HFFc6 (cell line): ENCODE measurements at regions not wholly inside any gene's neighbourhood (a gene's known extent, or its start where the extent isn't known, plus 50 kb on each side); places are given as distances from the start of the nearest gene placed in this dataset.
"Not testable (repeated sequence)": the region's sequence is repeated elsewhere in the genome, so short reads cannot be mapped to it uniquely, and the experiment has no call there.

ENCODE experiments used
- DNase-seq: peaks from one replicate; pipeline ENCODE4 v3.0.0-alpha.2; 2018
- H3K27ac Mint-ChIP-seq: 2 replicates; pipeline ENCODE4 v1.8.0; 2020; ENCODE audit warnings: mild to moderate bottlenecking, mixed read lengths
- H3K27me3 Mint-ChIP-seq: 2 replicates; pipeline ENCODE4 v1.8.0; 2021; ENCODE audit warnings: mild to moderate bottlenecking, moderate library complexity, mixed read lengths; ENCODE audit not compliant: insufficient read depth
- H3K36me3 Mint-ChIP-seq: 2 replicates; pipeline ENCODE4 v1.8.0; 2021; ENCODE audit warnings: low read depth, mixed read lengths
- H3K4me1 Mint-ChIP-seq: 2 replicates; pipeline ENCODE4 v1.8.0; 2020; ENCODE audit warnings: low read depth, mixed read lengths
- H3K4me3 Mint-ChIP-seq: 2 replicates; pipeline ENCODE4 v1.8.0; 2020; ENCODE audit warnings: mild to moderate bottlenecking, moderate library complexity, mixed read lengths
- H3K9me3 Mint-ChIP-seq: 2 replicates; pipeline ENCODE4 v1.8.0; 2020; ENCODE audit warnings: mild to moderate bottlenecking, mixed read lengths
- CTCF ChIP-seq: fragments of 200-600 bp; sonication (generic); IDR thresholded peaks from 2 replicates; pipeline ENCODE4 v1.5.0; 2021; ENCODE audit warnings: antibody characterized with exemption, mild to moderate bottlenecking

GRCh38 chr10:90289037-90289436, 568.8 kb downstream of the HTR7 start:
- Mint-ChIP-seq H3K36me3 (no peaks in the 10 kb centered on the region; the same call in 1 of the 2 replicates), H3K4me3 (no peak overlapping the region), H3K9me3 (no peaks in the 10 kb centered on the region; the same call in 1 of the 2 replicates), H3K27me3 (no peaks in the 10 kb centered on the region; the same call in 1 of the 2 replicates), H3K27ac (no peak overlapping the region), H3K4me1 (no peaks in the 10 kb centered on the region; the same call in 1 of the 2 replicates)
- TF ChIP-seq CTCF, result no peak
- no peak for DNase-seq

- Mint-ChIP-seq H3K27me3 (no peaks in the 10 kb centered on the region; the same call in none of the 2 replicates), H3K27ac (no peak overlapping the region), H3K4me1 (no peaks in the 10 kb centered on the region; the same call in 1 of the 2 replicates), H3K9me3 (peaks cover 15% of the 10 kb centered on the region), H3K36me3 (peaks cover 5% of the 10 kb centered on the region), H3K4me3 (no peak overlapping the region)
- DNase-seq, result no peak
- no peak for TF ChIP-seq CTCF
Observed at GRCh38 chr10:90293616-90294015, 564.2 kb downstream of the HTR7 start.

GRCh38 chr10:90294821-90295540, 562.9 kb downstream of the HTR7 start:
- H3K36me3 Mint-ChIP-seq, H3K27ac Mint-ChIP-seq, H3K4me1 Mint-ChIP-seq, DNase-seq, H3K4me3 Mint-ChIP-seq, H3K27me3 Mint-ChIP-seq: not testable (repeated sequence)
- peaks cover 18% of the 10 kb centered on the region for H3K9me3 Mint-ChIP-seq

- H3K4me1 Mint-ChIP-seq, result not testable (repeated sequence)
Observed at GRCh38 chr10:90302031-90302430, 555.8 kb downstream of the HTR7 start.

GRCh38 chr10:90302758-90303481, 554.9 kb downstream of the HTR7 start:
- Mint-ChIP-seq H3K27ac (no peak overlapping the region), H3K4me1 (no peaks in the 10 kb centered on the region), H3K9me3 (peaks cover 5% of the 10 kb centered on the region), H3K4me3 (no peak overlapping the region), H3K27me3 (peaks cover 1% of the 10 kb centered on the region; the same call in 1 of the 2 replicates), H3K36me3 (0 out of 2 replicates have a peak, but pooled peaks cover under 1% of the 10 kb centered on the region)
- TF ChIP-seq CTCF, result no peak
- no peak for DNase-seq

More at GRCh38 chr10:90302031-90302430, 555.8 kb downstream of the HTR7 start:
- peaks cover 14% of the 10 kb centered on the region for H3K9me3 Mint-ChIP-seq
- DNase-seq, H3K4me3 Mint-ChIP-seq, H3K27ac Mint-ChIP-seq, H3K36me3 Mint-ChIP-seq, H3K27me3 Mint-ChIP-seq: not testable (repeated sequence)

- DNase-seq, result no peak
- H3K9me3 Mint-ChIP-seq, result no peaks in the 10 kb centered on the region
- no peak for TF ChIP-seq CTCF
Observed at GRCh38 chr10:90304533-90304932, 553.3 kb downstream of the HTR7 start.

More at GRCh38 chr10:90304533-90304932, 553.3 kb downstream of the HTR7 start:
- no peak overlapping the region for H3K27ac Mint-ChIP-seq
- no peaks in the 10 kb centered on the region for H3K4me1 Mint-ChIP-seq
- H3K4me3 Mint-ChIP-seq, result no peak overlapping the region
- peaks cover 1% of the 10 kb centered on the region; the same call in 1 of the 2 replicates for H3K27me3 Mint-ChIP-seq
- no peaks in the 10 kb centered on the region for H3K36me3 Mint-ChIP-seq
